ENCODE measurements at regions not wholly inside any gene's neighbourhood (a gene's known extent, or its start where the extent isn't known, plus 50 kb on each side); places are given as distances from the start of the nearest gene placed in this dataset.

- no peak overlapping the region for H3K4me3 Mint-ChIP-seq
- H3K36me3 Mint-ChIP-seq (ENCODE audit: low read depth), result no peaks in the 10 kb centered on the region
- no peak for TF ChIP-seq CTCF (conservative IDR thresholded peaks at IDR 0.05)
- no peaks in the 10 kb centered on the region for H3K9me3 Mint-ChIP-seq
- H3K4me1 Mint-ChIP-seq, result no peaks in the 10 kb centered on the region
- DNase-seq (ENCODE audit: low read depth, low spot score), result no peak
- no peaks in the 10 kb centered on the region for H3K27me3 Mint-ChIP-seq (ENCODE audit: low read depth)
- no peak overlapping the region for H3K27ac Mint-ChIP-seq (ENCODE audit: unreplicated experiment)
Measured at GRCh38 chr4:19514276-19515070, 737.2 kb upstream of the SLIT2 start.

GRCh38 chr4:19512086-19512485 lies 739.6 kb upstream of the SLIT2 start:
- no peak for DNase-seq (ENCODE audit: low read depth, low spot score)
- Mint-ChIP-seq H3K36me3 (ENCODE audit: low read depth) (no peaks in the 10 kb centered on the region), H3K4me3 (no peak overlapping the region), H3K9me3 (no peaks in the 10 kb centered on the region), H3K4me1 (no peaks in the 10 kb centered on the region), H3K27ac (ENCODE audit: unreplicated experiment) (no peak overlapping the region), H3K27me3 (ENCODE audit: low read depth) (no peaks in the 10 kb centered on the region)
- no peak for TF ChIP-seq CTCF (conservative IDR thresholded peaks at IDR 0.05)

GRCh38 chr4:19510993-19511392 lies 740.7 kb upstream of the SLIT2 start:
- TF ChIP-seq CTCF (conservative IDR thresholded peaks at IDR 0.05), result no peak
- no peak overlapping the region for H3K27ac Mint-ChIP-seq (ENCODE audit: unreplicated experiment)
- H3K27me3 Mint-ChIP-seq (ENCODE audit: low read depth), result no peaks in the 10 kb centered on the region
- H3K9me3 Mint-ChIP-seq, result no peaks in the 10 kb centered on the region
- H3K36me3 Mint-ChIP-seq (ENCODE audit: low read depth), result no peaks in the 10 kb centered on the region
- DNase-seq (ENCODE audit: low read depth, low spot score), result no peak
- H3K4me1 Mint-ChIP-seq, result no peaks in the 10 kb centered on the region
- H3K4me3 Mint-ChIP-seq, result no peak overlapping the region

- Mint-ChIP-seq H3K27me3 (ENCODE audit: low read depth) (no peaks in the 10 kb centered on the region), H3K4me3 (no peak overlapping the region), H3K9me3 (no peaks in the 10 kb centered on the region), H3K36me3 (ENCODE audit: low read depth) (no peaks in the 10 kb centered on the region), H3K27ac (ENCODE audit: unreplicated experiment) (no peak overlapping the region), H3K4me1 (no peaks in the 10 kb centered on the region)
- no peak for DNase-seq (ENCODE audit: low read depth, low spot score)
- no peak for TF ChIP-seq CTCF (conservative IDR thresholded peaks at IDR 0.05)
Measured at GRCh38 chr4:19508442-19508841, 743.3 kb upstream of the SLIT2 start.

- Mint-ChIP-seq H3K4me3 (no peak overlapping the region), H3K9me3 (no peaks in the 10 kb centered on the region), H3K27ac (ENCODE audit: unreplicated experiment) (no peak overlapping the region), H3K36me3 (ENCODE audit: low read depth) (no peaks in the 10 kb centered on the region), H3K4me1 (no peaks in the 10 kb centered on the region), H3K27me3 (ENCODE audit: low read depth) (no peaks in the 10 kb centered on the region)
- no peak for DNase-seq (ENCODE audit: low read depth, low spot score)
- TF ChIP-seq CTCF (conservative IDR thresholded peaks at IDR 0.05), result no peak
Measured at GRCh38 chr4:19497705-19498104, 754.0 kb upstream of the SLIT2 start.
